GM18870 (cell line): ENCODE measurements at regions not wholly inside any gene's neighbourhood (a gene's known extent, or its start where the extent isn't known, plus 50 kb on each side); places are given as distances from the start of the nearest gene placed in this dataset.
"Not testable (repeated sequence)": the region's sequence is repeated elsewhere in the genome, so short reads cannot be mapped to it uniquely, and the experiment has no call there.

Experiments
- ATAC-seq: cut with Tn5 transposase; IDR thresholded peaks from one replicate; pipeline ENCODE4 v1.9.1; 2021; ENCODE audit warnings: moderate library complexity; ENCODE audit not compliant: unreplicated experiment

GRCh38 chr3:155995525-155996370, 124.6 kb upstream of the KCNAB1 start:
- ATAC-seq, result no peak

- no peak for ATAC-seq
These were observed 123.5 kb upstream of the KCNAB1 start for GRCh38 chr3:155996882-155997281.

GRCh38 chr3:155998173-155998572, 122.2 kb upstream of the KCNAB1 start:
- ATAC-seq, result not testable (repeated sequence)

- no peak for ATAC-seq
These were observed 114.6 kb upstream of the KCNAB1 start for GRCh38 chr3:156005736-156006135.

GRCh38 chr3:156010829-156011228, 109.5 kb upstream of the KCNAB1 start:
- no peak for ATAC-seq

- ATAC-seq, result no peak
These were observed 105.9 kb upstream of the KCNAB1 start for GRCh38 chr3:156014489-156014888.

GRCh38 chr3:156016902-156017301, 103.5 kb upstream of the KCNAB1 start:
- ATAC-seq, result no peak

GRCh38 chr3:156017352-156018030, 102.9 kb upstream of the KCNAB1 start:
- no peak for ATAC-seq

GRCh38 chr3:156024904-156025533, 95.4 kb upstream of the KCNAB1 start:
- ATAC-seq, result no peak

GRCh38 chr3:156029208-156029607, 91.2 kb upstream of the KCNAB1 start:
- ATAC-seq, result no peak

GRCh38 chr3:156030723-156031122, 89.7 kb upstream of the KCNAB1 start:
- no peak for ATAC-seq

- no peak for ATAC-seq
These were observed 87.0 kb upstream of the KCNAB1 start for GRCh38 chr3:156033428-156033827.

GRCh38 chr3:156035158-156035557, 85.2 kb upstream of the KCNAB1 start:
- no peak for ATAC-seq

- ATAC-seq, result peak; percentile 61
These were observed 83.9 kb upstream of the KCNAB1 start for GRCh38 chr3:156036258-156037053.

GRCh38 chr3:156037356-156037755, 83.0 kb upstream of the KCNAB1 start:
- ATAC-seq, result no peak

GRCh38 chr3:156038869-156039268, 81.5 kb upstream of the KCNAB1 start:
- no peak for ATAC-seq

GRCh38 chr3:156040041-156040440, 80.3 kb upstream of the KCNAB1 start:
- no peak for ATAC-seq

GRCh38 chr3:156041216-156041841, 79.0 kb upstream of the KCNAB1 start:
- not testable (repeated sequence) for ATAC-seq

GRCh38 chr3:156041856-156042255, 78.5 kb upstream of the KCNAB1 start:
- ATAC-seq, result not testable (repeated sequence)

GRCh38 chr3:156043832-156044633, 76.3 kb upstream of the KCNAB1 start:
- not testable (repeated sequence) for ATAC-seq
